ENCODE measurements at regions not wholly inside any gene's neighbourhood (a gene's known extent, or its start where the extent isn't known, plus 50 kb on each side); places are given as distances from the start of the nearest gene placed in this dataset.

GRCh38 chr2:180559771-180560170 lies 420.6 kb upstream of the UBE2E3 start:
- DNase-seq = no peak
- Histone ChIP-seq H3K9me3 (peaks cover 0 to 5% (median 0%) of the 10 kb centered on the region in 8 donors), H3K27ac (no peak overlapping the region), H3K4me1 (peaks cover 0 to 6% (median 0%) of the 10 kb centered on the region in 6 donors), H3K27me3 (replicated peaks in 1 of 7) (peaks cover 0 to 7% (median 0%) of the 10 kb centered on the region in 7 donors), H3K4me3 (no peak overlapping the region), H3K36me3 (no peaks in the 10 kb centered on the region)
- no peak for TF ChIP-seq POLR2A (IDR thresholded peaks at IDR 0.05)
- TF ChIP-seq POLR2AphosphoS5 (IDR thresholded peaks at IDR 0.05) = no peak
- TF ChIP-seq CTCF (IDR thresholded peaks at IDR 0.05 in 8 of 11, conservative IDR thresholded peaks at IDR 0.05 in 3 of 11) = no peak
- WGBS, 5 donors = 20 to 33% (median 27%) methylated on average over 5 of the region's 5 CpGs
- intact Hi-C loops (cut with DNase I; ENCODE audit: low total_unique reads) = no loop called here

GRCh38 chr2:180559038-180559437 lies 421.4 kb upstream of the UBE2E3 start:
- no peak for TF ChIP-seq POLR2A (IDR thresholded peaks at IDR 0.05)
- no peak for TF ChIP-seq POLR2AphosphoS5 (IDR thresholded peaks at IDR 0.05)
- no peak for TF ChIP-seq CTCF (IDR thresholded peaks at IDR 0.05 in 8 of 11, conservative IDR thresholded peaks at IDR 0.05 in 3 of 11)
- DNase-seq = no peak
- no peak overlapping the region for H3K4me3 ChIP-seq
- peaks cover 0 to 6% (median 0%) of the 10 kb centered on the region in 6 donors for H3K4me1 ChIP-seq
- intact Hi-C loops (cut with DNase I; ENCODE audit: low total_unique reads) = no loop called here
- no peak overlapping the region for H3K27ac ChIP-seq
- H3K36me3 ChIP-seq = no peaks in the 10 kb centered on the region
- peaks cover 0 to 5% (median 0%) of the 10 kb centered on the region in 8 donors for H3K9me3 ChIP-seq
- peaks cover 0 to 7% (median 0%) of the 10 kb centered on the region in 7 donors for H3K27me3 ChIP-seq (replicated peaks in 1 of 7)

GRCh38 chr2:180555391-180555965 lies 424.9 kb upstream of the UBE2E3 start:
- Histone ChIP-seq H3K4me3 (no peak overlapping the region), H3K9me3 (peaks cover 0 to 5% (median 0%) of the 10 kb centered on the region in 8 donors), H3K36me3 (no peaks in the 10 kb centered on the region), H3K27ac (no peak overlapping the region), H3K4me1 (peaks cover 0 to 6% (median 0%) of the 10 kb centered on the region in 6 donors), H3K27me3 (replicated peaks in 1 of 7) (no peaks in the 10 kb centered on the region)
- no peak for DNase-seq
- WGBS, 5 donors = 87 to 96% (median 92%) methylated on average over 11 to 19 of the region's 19 CpGs
- intact Hi-C loops (cut with DNase I; ENCODE audit: low total_unique reads) = no loop called here
- TF ChIP-seq CTCF (IDR thresholded peaks at IDR 0.05 in 8 of 11, conservative IDR thresholded peaks at IDR 0.05 in 3 of 11) (no peak), POLR2A (IDR thresholded peaks at IDR 0.05) (no peak)

- DNase-seq = no peak
- intact Hi-C loops (cut with DNase I; ENCODE audit: low total_unique reads) = no loop called here
- no peak for TF ChIP-seq POLR2AphosphoS5 (IDR thresholded peaks at IDR 0.05)
- TF ChIP-seq POLR2A (IDR thresholded peaks at IDR 0.05) = no peak
- no peak for TF ChIP-seq CTCF (IDR thresholded peaks at IDR 0.05 in 8 of 11, conservative IDR thresholded peaks at IDR 0.05 in 3 of 11)
- Histone ChIP-seq H3K27ac (no peak overlapping the region), H3K4me1 (no peaks in the 10 kb centered on the region), H3K4me3 (no peak overlapping the region), H3K36me3 (no peaks in the 10 kb centered on the region), H3K9me3 (peaks cover 0 to 5% (median 0%) of the 10 kb centered on the region in 8 donors), H3K27me3 (replicated peaks in 1 of 7) (no peaks in the 10 kb centered on the region)
Measured at GRCh38 chr2:180554330-180554729, 426.1 kb upstream of the UBE2E3 start.

All from spleen (tissue), 11 donors.